GM19467 (cell line): ENCODE measurements at regions not wholly inside any gene's neighbourhood (a gene's known extent, or its start where the extent isn't known, plus 50 kb on each side); places are given as distances from the start of the nearest gene placed in this dataset.
"Not testable (repeated sequence)": the region's sequence is repeated elsewhere in the genome, so short reads cannot be mapped to it uniquely, and the experiment has no call there.

Experiments
- ATAC-seq: cut with Tn5 transposase; IDR thresholded peaks from one replicate; pipeline ENCODE4 v1.9.1; 2021; ENCODE audit warnings: mild to moderate bottlenecking, moderate library complexity; ENCODE audit not compliant: unreplicated experiment

GRCh38 chr3:48101301-48101650, 85.1 kb upstream of the MAP4 start:
- ATAC-seq: not testable (repeated sequence)

- ATAC-seq: no peak
These were observed 76.1 kb upstream of the MAP4 start for GRCh38 chr3:48092270-48092669.

GRCh38 chr3:48090166-48090939, 74.1 kb upstream of the MAP4 start:
- ATAC-seq: no peak

- peak; percentile 89 for ATAC-seq
These were observed 72.7 kb upstream of the MAP4 start for GRCh38 chr3:48088749-48089466.

GRCh38 chr3:48088056-48088748, 72.0 kb upstream of the MAP4 start:
- ATAC-seq: no peak

GRCh38 chr3:48086705-48087104, 70.5 kb upstream of the MAP4 start:
- no peak for ATAC-seq

- ATAC-seq: no peak
These were observed 68.7 kb upstream of the MAP4 start for GRCh38 chr3:48084929-48085328.

- no peak for ATAC-seq
These were observed 68.0 kb upstream of the MAP4 start for GRCh38 chr3:48084170-48084569.

GRCh38 chr3:48082580-48083184, 66.5 kb upstream of the MAP4 start:
- no peak for ATAC-seq

- no peak for ATAC-seq
These were observed 61.6 kb upstream of the MAP4 start for GRCh38 chr3:48077815-48078214.

- no peak for ATAC-seq
These were observed 53.8 kb upstream of the MAP4 start for GRCh38 chr3:48070030-48070429.

- ATAC-seq: no peak
These were observed 53.1 kb upstream of the MAP4 start for GRCh38 chr3:48069339-48069738.

GRCh38 chr3:48068886-48069285, 52.7 kb upstream of the MAP4 start:
- ATAC-seq: no peak

- ATAC-seq: not testable (repeated sequence)
These were observed 52.1 kb upstream of the MAP4 start for GRCh38 chr3:48068320-48068719.

- no peak for ATAC-seq
These were observed 51.1 kb upstream of the MAP4 start for GRCh38 chr3:48067271-48067670.
